ENCODE measurements at regions not wholly inside any gene's neighbourhood (a gene's known extent, or its start where the extent isn't known, plus 50 kb on each side); places are given as distances from the start of the nearest gene placed in this dataset.

DNA sequence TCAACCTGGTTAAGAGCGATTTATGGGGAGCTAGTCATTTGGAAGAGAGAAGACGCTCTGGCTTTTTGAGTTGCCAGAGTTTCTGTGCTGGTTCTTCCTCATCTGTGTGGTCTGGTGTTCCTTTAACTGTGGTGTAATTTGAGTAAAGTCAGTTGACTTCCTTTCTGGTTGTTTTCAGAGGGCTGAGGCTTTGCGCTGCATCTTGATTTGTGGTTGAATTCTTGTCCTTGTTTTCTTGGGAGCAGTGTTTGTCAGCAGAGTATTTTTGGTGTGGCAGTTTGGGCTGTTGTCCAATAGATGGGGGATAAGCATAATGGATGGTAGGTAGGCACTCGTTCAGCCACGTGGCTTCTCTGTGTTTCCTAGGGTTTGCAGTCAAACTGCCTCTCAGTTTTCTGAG is 2143.2 kb upstream of the TENM3 start:
- no peak for DNase-seq
- Histone ChIP-seq H3K4me3 (ENCODE audit: low read length) (no peak overlapping the region), H3K9me2 (replicated peaks; ENCODE audit: insufficient read depth, low read length) (no peaks in the 10 kb centered on the region), H3F3A (ENCODE audit: insufficient read depth, low read length) (no peaks in the 10 kb centered on the region), H2AFZ (ENCODE audit: low read length) (no peak overlapping the region), H3K36me3 (replicated peaks; ENCODE audit: insufficient read depth, low read length) (no peaks in the 10 kb centered on the region), H3K27me3 (replicated peaks; ENCODE audit: insufficient read depth, low read length) (no peaks in the 10 kb centered on the region), H3K9ac (ENCODE audit: low read length) (no peak overlapping the region), H3K4me2 (ENCODE audit: low read depth, low read length) (no peak overlapping the region), H3K79me2 (ENCODE audit: low read length) (no peaks in the 10 kb centered on the region), H3K9me3 (replicated peaks; ENCODE audit: insufficient read depth, low read length) (no peaks in the 10 kb centered on the region), H3K27ac (ENCODE audit: low read length) (no peak overlapping the region), H3K4me1 (ENCODE audit: low read length) (no peaks in the 10 kb centered on the region), H4K20me1 (ENCODE audit: insufficient read depth, low read length) (no peaks in the 10 kb centered on the region)
- TF ChIP-seq, protein P1, sequence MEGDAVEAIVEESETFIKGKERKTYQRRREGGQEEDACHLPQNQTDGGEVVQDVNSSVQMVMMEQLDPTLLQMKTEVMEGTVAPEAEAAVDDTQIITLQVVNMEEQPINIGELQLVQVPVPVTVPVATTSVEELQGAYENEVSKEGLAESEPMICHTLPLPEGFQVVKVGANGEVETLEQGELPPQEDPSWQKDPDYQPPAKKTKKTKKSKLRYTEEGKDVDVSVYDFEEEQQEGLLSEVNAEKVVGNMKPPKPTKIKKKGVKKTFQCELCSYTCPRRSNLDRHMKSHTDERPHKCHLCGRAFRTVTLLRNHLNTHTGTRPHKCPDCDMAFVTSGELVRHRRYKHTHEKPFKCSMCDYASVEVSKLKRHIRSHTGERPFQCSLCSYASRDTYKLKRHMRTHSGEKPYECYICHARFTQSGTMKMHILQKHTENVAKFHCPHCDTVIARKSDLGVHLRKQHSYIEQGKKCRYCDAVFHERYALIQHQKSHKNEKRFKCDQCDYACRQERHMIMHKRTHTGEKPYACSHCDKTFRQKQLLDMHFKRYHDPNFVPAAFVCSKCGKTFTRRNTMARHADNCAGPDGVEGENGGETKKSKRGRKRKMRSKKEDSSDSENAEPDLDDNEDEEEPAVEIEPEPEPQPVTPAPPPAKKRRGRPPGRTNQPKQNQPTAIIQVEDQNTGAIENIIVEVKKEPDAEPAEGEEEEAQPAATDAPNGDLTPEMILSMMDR (IDR thresholded peaks at IDR 0.05; ENCODE audit: low read length): no peak
- TF ChIP-seq EZH2phosphoT487 (IDR thresholded peaks at IDR 0.05; ENCODE audit: low read length) (no peak), EZH2 (optimal IDR thresholded peaks at IDR 0.05; ENCODE audit: low read depth, low read length) (no peak)

DNA sequence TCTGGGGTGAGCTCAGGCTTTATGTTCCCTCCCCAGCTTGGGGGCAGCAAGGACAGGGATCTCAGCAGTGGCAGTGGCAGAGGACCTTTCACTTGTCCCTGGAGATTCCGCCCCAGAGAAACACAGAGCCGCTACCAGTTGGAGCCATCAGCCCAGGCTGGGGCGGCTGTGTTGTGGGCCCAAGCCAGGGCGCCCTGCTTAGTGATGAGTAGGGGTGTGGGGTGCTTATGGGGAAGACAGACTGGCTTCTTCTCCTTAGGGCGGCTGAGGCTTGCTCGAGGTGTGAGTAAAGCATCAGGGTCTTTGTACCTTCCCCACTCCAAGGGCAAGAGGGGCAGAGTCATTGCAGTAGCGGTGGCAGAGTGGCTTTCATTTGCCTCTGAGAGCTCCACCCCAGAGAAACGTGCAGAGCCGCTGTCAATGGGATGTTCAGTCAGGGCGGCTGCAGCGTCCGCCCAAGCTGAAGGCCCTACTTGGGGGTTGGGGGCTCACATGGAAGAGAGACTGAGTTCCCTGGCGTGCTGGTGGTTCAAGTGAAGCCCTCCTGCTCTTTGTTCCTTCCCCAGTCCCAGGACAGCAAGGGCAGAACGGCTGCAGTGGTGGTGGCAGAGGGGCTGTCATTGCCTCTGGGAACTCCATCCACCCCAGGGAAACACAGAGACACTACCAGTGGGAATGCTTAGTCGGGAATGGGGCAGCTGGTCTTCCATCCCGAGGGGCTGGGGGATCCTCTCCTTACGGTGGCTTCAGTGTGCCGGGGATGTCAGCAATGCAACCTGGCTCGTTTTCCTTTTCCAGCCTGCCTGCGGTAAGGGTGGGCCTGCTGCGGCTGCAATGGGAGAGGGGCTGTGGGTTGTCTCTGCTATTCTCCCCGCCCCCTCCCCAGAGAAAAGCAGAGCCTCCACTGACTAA is 2142.5 kb upstream of the TENM3 start:
- Histone ChIP-seq H3K9me2 (replicated peaks; ENCODE audit: insufficient read depth, low read length) (no peaks in the 10 kb centered on the region), H3K36me3 (replicated peaks; ENCODE audit: insufficient read depth, low read length) (no peaks in the 10 kb centered on the region), H3F3A (ENCODE audit: insufficient read depth, low read length) (no peaks in the 10 kb centered on the region), H2AFZ (ENCODE audit: low read length) (no peak overlapping the region), H4K20me1 (ENCODE audit: insufficient read depth, low read length) (no peaks in the 10 kb centered on the region), H3K4me2 (ENCODE audit: low read depth, low read length) (no peak overlapping the region), H3K79me2 (ENCODE audit: low read length) (no peaks in the 10 kb centered on the region), H3K27me3 (replicated peaks; ENCODE audit: insufficient read depth, low read length) (no peaks in the 10 kb centered on the region), H3K4me3 (ENCODE audit: low read length) (no peak overlapping the region), H3K4me1 (ENCODE audit: low read length) (no peaks in the 10 kb centered on the region), H3K9ac (ENCODE audit: low read length) (no peak overlapping the region), H3K27ac (ENCODE audit: low read length) (no peak overlapping the region), H3K9me3 (replicated peaks; ENCODE audit: insufficient read depth, low read length) (no peaks in the 10 kb centered on the region)
- TF ChIP-seq EZH2phosphoT487 (IDR thresholded peaks at IDR 0.05; ENCODE audit: low read length): no peak
- TF ChIP-seq EZH2 (optimal IDR thresholded peaks at IDR 0.05; ENCODE audit: low read depth, low read length): no peak
- TF ChIP-seq, protein P1 (IDR thresholded peaks at IDR 0.05; ENCODE audit: low read length): no peak
- no peak for DNase-seq

DNA sequence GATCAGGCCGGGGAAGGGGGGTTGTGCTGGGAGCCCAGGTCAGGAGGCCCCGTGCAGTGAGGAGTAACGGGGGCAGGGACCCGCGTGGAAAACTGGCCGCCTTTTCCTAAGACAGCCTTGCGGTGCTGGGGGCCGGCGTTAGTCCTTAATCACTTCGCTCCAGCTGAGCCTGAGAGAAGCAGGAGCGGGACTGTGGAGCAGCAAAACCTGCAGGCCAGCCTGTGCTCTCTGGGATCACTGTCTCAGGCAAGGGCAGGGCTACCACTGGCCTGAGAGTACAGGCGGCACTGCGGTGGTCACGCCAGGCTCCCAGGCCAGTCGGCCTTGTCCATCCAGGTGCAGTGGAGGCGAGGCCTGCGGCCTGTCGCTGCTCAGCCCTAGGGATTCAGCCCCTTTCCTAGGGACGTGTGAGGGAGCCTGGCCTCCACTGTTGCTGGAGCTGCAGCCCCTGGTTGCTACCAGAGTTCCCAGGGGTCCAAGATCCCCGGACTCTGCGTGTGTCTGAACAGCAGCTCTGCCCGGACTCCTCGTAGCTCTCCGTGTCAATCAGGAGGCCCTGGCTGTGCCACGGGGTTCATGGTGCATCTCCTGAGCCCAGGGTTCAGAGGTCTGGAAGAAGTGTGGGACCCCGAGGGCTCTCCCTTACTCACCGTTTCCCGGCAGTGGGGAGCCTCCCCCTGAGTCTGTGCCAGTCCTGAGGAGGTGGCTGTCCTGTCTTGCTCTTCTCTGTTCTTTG is 2141.7 kb upstream of the TENM3 start:
- DNase-seq: no peak
- H3K27ac ChIP-seq (ENCODE audit: low read length): no peak overlapping the region
- H3K79me2 ChIP-seq (ENCODE audit: low read length): no peaks in the 10 kb centered on the region
- H3K4me1 ChIP-seq (ENCODE audit: low read length): no peaks in the 10 kb centered on the region
- H2AFZ ChIP-seq (ENCODE audit: low read length): no peak overlapping the region
- TF ChIP-seq EZH2phosphoT487 (IDR thresholded peaks at IDR 0.05; ENCODE audit: low read length) (no peak), EZH2 (optimal IDR thresholded peaks at IDR 0.05; ENCODE audit: low read depth, low read length) (no peak)
- TF ChIP-seq, protein P1 (IDR thresholded peaks at IDR 0.05; ENCODE audit: low read length): no peak
- H3K9me2 ChIP-seq (replicated peaks; ENCODE audit: insufficient read depth, low read length): no peaks in the 10 kb centered on the region
- no peaks in the 10 kb centered on the region for H3F3A ChIP-seq (ENCODE audit: insufficient read depth, low read length)
- no peaks in the 10 kb centered on the region for H4K20me1 ChIP-seq (ENCODE audit: insufficient read depth, low read length)
- H3K27me3 ChIP-seq (replicated peaks; ENCODE audit: insufficient read depth, low read length): no peaks in the 10 kb centered on the region
- H3K9ac ChIP-seq (ENCODE audit: low read length): no peak overlapping the region
- H3K4me2 ChIP-seq (ENCODE audit: low read depth, low read length): no peak overlapping the region
- H3K36me3 ChIP-seq (replicated peaks; ENCODE audit: insufficient read depth, low read length): no peaks in the 10 kb centered on the region
- H3K9me3 ChIP-seq (replicated peaks; ENCODE audit: insufficient read depth, low read length): no peaks in the 10 kb centered on the region
- no peak overlapping the region for H3K4me3 ChIP-seq (ENCODE audit: low read length)

Data from MM.1S (cell line).